ENCODE measurements at regions not wholly inside any gene's neighbourhood (a gene's known extent, or its start where the extent isn't known, plus 50 kb on each side); places are given as distances from the start of the nearest gene placed in this dataset.

GRCh38 chr6:6753301-6753700 is 164.8 kb downstream of the LY86 start:
- Histone ChIP-seq H3K9ac (no peak overlapping the region), H3F3A (replicated peaks; ENCODE audit: insufficient read depth) (no peaks in the 10 kb centered on the region), H3K36me3 (replicated peaks in 1 of 2; ENCODE audit: control insufficient read depth in 1 of 2, insufficient read depth in 2 of 2, low read length in 1 of 2) (no peaks in the 10 kb centered on the region), H3K27me3 (ENCODE audit: insufficient read depth) (no peaks in the 10 kb centered on the region), H3K4me3 (ENCODE audit: low read depth in 2 of 2, low read length in 1 of 2) (no peak overlapping the region), H4K20me1 (ENCODE audit: insufficient read depth) (no peaks in the 10 kb centered on the region), H3K27ac (ENCODE audit: low read depth in 2 of 2, low read length in 1 of 2) (no peak overlapping the region), H3K4me2 (no peak overlapping the region), H3K9me3 (no peaks in the 10 kb centered on the region), H3K79me2 (ENCODE audit: insufficient read depth) (no peaks in the 10 kb centered on the region), H2AFZ (ENCODE audit: low read depth) (no peak overlapping the region), H3K9me2 (no peaks in the 10 kb centered on the region), H3K4me1 (ENCODE audit: control insufficient read depth in 1 of 2, insufficient read depth in 2 of 2, low read depth in 1 of 2, low read length in 1 of 2) (no peaks in the 10 kb centered on the region; a peak in 1 of 4 replicates)
- POLR2A ChIA-PET, result no interaction called here
- CTCF ChIA-PET, result no interaction called here
- WGBS (ENCODE audit: low lambda C conversion rate), result 60% methylated on average over 8 of the region's 8 CpGs
- DNase-seq, result no peak
- TF ChIP-seq, protein P1, sequence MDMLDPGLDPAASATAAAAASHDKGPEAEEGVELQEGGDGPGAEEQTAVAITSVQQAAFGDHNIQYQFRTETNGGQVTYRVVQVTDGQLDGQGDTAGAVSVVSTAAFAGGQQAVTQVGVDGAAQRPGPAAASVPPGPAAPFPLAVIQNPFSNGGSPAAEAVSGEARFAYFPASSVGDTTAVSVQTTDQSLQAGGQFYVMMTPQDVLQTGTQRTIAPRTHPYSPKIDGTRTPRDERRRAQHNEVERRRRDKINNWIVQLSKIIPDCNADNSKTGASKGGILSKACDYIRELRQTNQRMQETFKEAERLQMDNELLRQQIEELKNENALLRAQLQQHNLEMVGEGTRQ (IDR thresholded peaks at IDR 0.05; ENCODE audit: borderline replicate concordance, low read depth, low read length), result no peak
- TF ChIP-seq POLR2AphosphoS5 (IDR thresholded peaks at IDR 0.05; ENCODE audit: low read depth, low read length), result no peak
- TF ChIP-seq NFIC (IDR thresholded peaks at IDR 0.05; ENCODE audit: borderline replicate concordance), result no peak
- no peak for TF ChIP-seq NRF1 (IDR thresholded peaks at IDR 0.05; ENCODE audit: low read depth, low read length)
- no peak for TF ChIP-seq CTCF (IDR thresholded peaks at IDR 0.05)
- TF ChIP-seq, protein P2, sequence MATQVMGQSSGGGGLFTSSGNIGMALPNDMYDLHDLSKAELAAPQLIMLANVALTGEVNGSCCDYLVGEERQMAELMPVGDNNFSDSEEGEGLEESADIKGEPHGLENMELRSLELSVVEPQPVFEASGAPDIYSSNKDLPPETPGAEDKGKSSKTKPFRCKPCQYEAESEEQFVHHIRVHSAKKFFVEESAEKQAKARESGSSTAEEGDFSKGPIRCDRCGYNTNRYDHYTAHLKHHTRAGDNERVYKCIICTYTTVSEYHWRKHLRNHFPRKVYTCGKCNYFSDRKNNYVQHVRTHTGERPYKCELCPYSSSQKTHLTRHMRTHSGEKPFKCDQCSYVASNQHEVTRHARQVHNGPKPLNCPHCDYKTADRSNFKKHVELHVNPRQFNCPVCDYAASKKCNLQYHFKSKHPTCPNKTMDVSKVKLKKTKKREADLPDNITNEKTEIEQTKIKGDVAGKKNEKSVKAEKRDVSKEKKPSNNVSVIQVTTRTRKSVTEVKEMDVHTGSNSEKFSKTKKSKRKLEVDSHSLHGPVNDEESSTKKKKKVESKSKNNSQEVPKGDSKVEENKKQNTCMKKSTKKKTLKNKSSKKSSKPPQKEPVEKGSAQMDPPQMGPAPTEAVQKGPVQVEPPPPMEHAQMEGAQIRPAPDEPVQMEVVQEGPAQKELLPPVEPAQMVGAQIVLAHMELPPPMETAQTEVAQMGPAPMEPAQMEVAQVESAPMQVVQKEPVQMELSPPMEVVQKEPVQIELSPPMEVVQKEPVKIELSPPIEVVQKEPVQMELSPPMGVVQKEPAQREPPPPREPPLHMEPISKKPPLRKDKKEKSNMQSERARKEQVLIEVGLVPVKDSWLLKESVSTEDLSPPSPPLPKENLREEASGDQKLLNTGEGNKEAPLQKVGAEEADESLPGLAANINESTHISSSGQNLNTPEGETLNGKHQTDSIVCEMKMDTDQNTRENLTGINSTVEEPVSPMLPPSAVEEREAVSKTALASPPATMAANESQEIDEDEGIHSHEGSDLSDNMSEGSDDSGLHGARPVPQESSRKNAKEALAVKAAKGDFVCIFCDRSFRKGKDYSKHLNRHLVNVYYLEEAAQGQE (IDR thresholded peaks at IDR 0.05; ENCODE audit: low read depth, low read length), result no peak
- no peak for TF ChIP-seq MXI1 (IDR thresholded peaks at IDR 0.05; ENCODE audit: low read depth, low read length)
- TF ChIP-seq, protein P3, sequence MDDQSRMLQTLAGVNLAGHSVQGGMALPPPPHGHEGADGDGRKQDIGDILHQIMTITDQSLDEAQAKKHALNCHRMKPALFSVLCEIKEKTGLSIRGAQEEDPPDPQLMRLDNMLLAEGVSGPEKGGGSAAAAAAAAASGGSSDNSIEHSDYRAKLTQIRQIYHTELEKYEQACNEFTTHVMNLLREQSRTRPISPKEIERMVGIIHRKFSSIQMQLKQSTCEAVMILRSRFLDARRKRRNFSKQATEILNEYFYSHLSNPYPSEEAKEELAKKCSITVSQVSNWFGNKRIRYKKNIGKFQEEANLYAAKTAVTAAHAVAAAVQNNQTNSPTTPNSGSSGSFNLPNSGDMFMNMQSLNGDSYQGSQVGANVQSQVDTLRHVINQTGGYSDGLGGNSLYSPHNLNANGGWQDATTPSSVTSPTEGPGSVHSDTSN (IDR thresholded peaks at IDR 0.05), result no peak
- no peak for TF ChIP-seq TCF12 (IDR thresholded peaks at IDR 0.05)
- no peak for TF ChIP-seq FOXJ3 (CRISPR knock-in tag; IDR thresholded peaks at IDR 0.05)
- no peak for TF ChIP-seq EP300 (IDR thresholded peaks at IDR 0.05; ENCODE audit: borderline replicate concordance in 1 of 2, low read depth in 1 of 2, low read length in 1 of 2)
- TF ChIP-seq USF1 (IDR thresholded peaks at IDR 0.05; ENCODE audit: borderline replicate concordance, low read depth), result no peak
- no peak for TF ChIP-seq RAD21 (IDR thresholded peaks at IDR 0.05; ENCODE audit: low read length)
- no peak for TF ChIP-seq IRF3 (IDR thresholded peaks at IDR 0.05; ENCODE audit: low read depth, low read length)
- TF ChIP-seq FOXM1 (IDR thresholded peaks at IDR 0.05; ENCODE audit: low read depth), result no peak
- TF ChIP-seq, protein P4, sequence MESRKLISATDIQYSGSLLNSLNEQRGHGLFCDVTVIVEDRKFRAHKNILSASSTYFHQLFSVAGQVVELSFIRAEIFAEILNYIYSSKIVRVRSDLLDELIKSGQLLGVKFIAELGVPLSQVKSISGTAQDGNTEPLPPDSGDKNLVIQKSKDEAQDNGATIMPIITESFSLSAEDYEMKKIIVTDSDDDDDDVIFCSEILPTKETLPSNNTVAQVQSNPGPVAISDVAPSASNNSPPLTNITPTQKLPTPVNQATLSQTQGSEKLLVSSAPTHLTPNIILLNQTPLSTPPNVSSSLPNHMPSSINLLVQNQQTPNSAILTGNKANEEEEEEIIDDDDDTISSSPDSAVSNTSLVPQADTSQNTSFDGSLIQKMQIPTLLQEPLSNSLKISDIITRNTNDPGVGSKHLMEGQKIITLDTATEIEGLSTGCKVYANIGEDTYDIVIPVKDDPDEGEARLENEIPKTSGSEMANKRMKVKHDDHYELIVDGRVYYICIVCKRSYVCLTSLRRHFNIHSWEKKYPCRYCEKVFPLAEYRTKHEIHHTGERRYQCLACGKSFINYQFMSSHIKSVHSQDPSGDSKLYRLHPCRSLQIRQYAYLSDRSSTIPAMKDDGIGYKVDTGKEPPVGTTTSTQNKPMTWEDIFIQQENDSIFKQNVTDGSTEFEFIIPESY (IDR thresholded peaks at IDR 0.05; ENCODE audit: borderline replicate concordance, low read depth), result no peak

Measured in SK-N-SH (cell line).